SU-DHL-6 (cell line): ENCODE measurements at regions not wholly inside any gene's neighbourhood (a gene's known extent, or its start where the extent isn't known, plus 50 kb on each side); places are given as distances from the start of the nearest gene placed in this dataset.

ENCODE experiments used
- EZH2phosphoT487 ChIP-seq: fragments of 200-600 bp; sonication (generic), shearing (Covaris generic); conservative IDR thresholded peaks from 2 replicates; pipeline ENCODE4 v1.6.1; 2018; ENCODE audit warnings: mild to moderate bottlenecking, antibody characterized with exemption, low read length, moderate library complexity, mixed read lengths
- TF ChIP-seq, protein P1 (sequence below): fragments of 200-600 bp; sonication (generic); IDR thresholded peaks from one replicate; pipeline ENCODE4 v1.5.1; 2017; ENCODE audit warnings: antibody characterized with exemption, mild to moderate bottlenecking, low read length, moderate library complexity; ENCODE audit not compliant: insufficient read depth, poor library complexity, severe bottlenecking

DNA sequence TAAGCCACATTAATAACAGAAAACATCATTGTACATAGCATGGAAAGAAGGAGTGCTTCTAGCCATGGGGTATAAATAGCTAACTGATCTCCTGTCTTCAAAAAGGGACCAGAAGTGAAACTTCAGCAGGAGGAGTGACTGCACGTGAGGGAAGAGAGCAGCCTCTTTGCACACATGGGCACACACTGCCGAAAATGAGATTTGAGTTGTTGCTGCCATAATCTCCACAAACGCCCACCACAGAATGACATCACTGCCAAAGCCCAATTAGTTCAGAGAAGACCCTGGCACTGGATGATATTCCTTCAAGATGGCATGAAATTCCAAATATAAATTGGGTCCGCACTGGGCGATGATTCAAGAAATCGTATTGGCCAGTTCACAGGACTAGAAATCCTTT, 238.9 kb upstream of the NR4A3 start:
- TF ChIP-seq, protein P1, sequence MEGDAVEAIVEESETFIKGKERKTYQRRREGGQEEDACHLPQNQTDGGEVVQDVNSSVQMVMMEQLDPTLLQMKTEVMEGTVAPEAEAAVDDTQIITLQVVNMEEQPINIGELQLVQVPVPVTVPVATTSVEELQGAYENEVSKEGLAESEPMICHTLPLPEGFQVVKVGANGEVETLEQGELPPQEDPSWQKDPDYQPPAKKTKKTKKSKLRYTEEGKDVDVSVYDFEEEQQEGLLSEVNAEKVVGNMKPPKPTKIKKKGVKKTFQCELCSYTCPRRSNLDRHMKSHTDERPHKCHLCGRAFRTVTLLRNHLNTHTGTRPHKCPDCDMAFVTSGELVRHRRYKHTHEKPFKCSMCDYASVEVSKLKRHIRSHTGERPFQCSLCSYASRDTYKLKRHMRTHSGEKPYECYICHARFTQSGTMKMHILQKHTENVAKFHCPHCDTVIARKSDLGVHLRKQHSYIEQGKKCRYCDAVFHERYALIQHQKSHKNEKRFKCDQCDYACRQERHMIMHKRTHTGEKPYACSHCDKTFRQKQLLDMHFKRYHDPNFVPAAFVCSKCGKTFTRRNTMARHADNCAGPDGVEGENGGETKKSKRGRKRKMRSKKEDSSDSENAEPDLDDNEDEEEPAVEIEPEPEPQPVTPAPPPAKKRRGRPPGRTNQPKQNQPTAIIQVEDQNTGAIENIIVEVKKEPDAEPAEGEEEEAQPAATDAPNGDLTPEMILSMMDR: no peak
- no peak for TF ChIP-seq EZH2phosphoT487
